Parathyroid adenoma (tissue), 2 donors: ENCODE measurements at regions not wholly inside any gene's neighbourhood (a gene's known extent, or its start where the extent isn't known, plus 50 kb on each side); places are given as distances from the start of the nearest gene placed in this dataset.
A peak's percentile ranks its signal among the peaks of the same experiment; 100 is the strongest.

Experiments
- H2AFZ ChIP-seq: fragments of 300-600 bp; sonication (generic); one replicate; pipeline ENCODE4 v1.7.0; 2017; ENCODE audit warnings: antibody characterized with exemption, mild to moderate bottlenecking
- H3K27ac ChIP-seq: fragments of 300-600 bp; sonication (generic); one replicate; pipeline ENCODE4 v1.7.0; 2017
- H3K27me3 ChIP-seq: fragments of 300-600 bp; sonication (generic); one replicate; pipeline ENCODE4 v1.7.0; 2017; ENCODE audit warnings: low read length; ENCODE audit not compliant: control insufficient read depth, insufficient read depth
- H3K36me3 ChIP-seq: fragments of 300-600 bp; sonication (generic); one replicate; pipeline ENCODE4 v1.7.0; 2017; ENCODE audit warnings: low read length; ENCODE audit not compliant: control insufficient read depth, insufficient read depth
- H3K4me1 ChIP-seq: fragments of 300-600 bp; sonication (generic); one replicate; pipeline ENCODE4 v1.7.0; 2017; ENCODE audit warnings: control low read depth
- H3K4me2 ChIP-seq: fragments of 300-600 bp; sonication (generic); one replicate; pipeline ENCODE4 v1.7.0; 2017; ENCODE audit warnings: low read length
- H3K4me3 ChIP-seq: fragments of 300-600 bp; sonication (generic); one replicate; pipeline ENCODE4 v1.7.0; 2017; ENCODE audit warnings: low read depth, low read length
- H3K79me2 ChIP-seq: fragments of 300-600 bp; sonication (generic); one replicate; pipeline ENCODE4 v1.7.0; 2017; ENCODE audit warnings: control low read depth
- H3K9ac ChIP-seq: fragments of 300-600 bp; sonication (generic); one replicate; pipeline ENCODE4 v1.7.0; 2017; ENCODE audit warnings: mild to moderate bottlenecking
- H3K9me3 ChIP-seq: fragments of 300-600 bp; sonication (generic); one replicate; pipeline ENCODE4 v1.7.0; 2017; ENCODE audit warnings: low read length; ENCODE audit not compliant: control insufficient read depth
- TF ChIP-seq, protein P1 (sequence below): fragments of 300-600 bp; sonication (generic); IDR thresholded peaks from one replicate; pipeline ENCODE4 v1.7.0; 2017; ENCODE audit warnings: antibody characterized with exemption, mild to moderate bottlenecking
- donor health status: primary hyperparathyroidism.

DNA sequence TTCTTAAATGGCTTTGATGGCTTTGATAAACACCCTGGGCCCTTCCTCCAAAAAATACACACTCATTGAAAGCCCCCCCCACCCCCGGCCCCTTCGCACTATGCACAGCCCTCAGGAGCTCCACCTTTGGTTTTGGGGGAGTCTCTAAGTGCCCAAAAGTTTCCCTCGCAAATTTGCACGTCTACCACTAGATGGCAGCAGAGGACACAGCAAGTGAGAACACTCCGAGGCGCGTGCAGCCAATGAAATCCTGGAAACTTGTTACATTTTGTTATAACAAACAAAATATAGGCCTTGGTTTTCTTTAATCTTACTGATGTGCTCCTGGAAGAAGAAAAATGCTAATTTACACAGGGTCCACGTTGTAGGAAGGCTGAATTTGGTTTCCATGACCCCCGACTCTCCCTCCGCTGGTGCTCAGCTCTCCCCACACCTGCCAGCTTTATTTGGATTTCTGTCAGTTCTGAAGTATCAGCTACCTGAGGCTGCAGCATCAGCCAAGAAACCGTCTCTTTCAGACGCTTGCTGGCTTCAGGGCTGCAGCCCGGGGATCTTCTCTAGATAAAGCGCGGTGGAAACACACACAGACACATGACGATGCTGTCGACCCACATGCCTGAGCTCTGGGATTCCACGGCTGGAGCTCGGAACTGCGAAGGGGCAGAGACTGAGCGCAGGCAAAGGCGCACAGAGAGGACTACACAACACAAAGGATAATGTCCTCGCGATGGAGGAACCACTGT, 148.3 kb upstream of the RPS6KA2 start:
- Histone ChIP-seq H3K36me3 (no peaks in the 10 kb centered on the region), H3K9me3 (no peaks in the 10 kb centered on the region), H2AFZ (no peak overlapping the region), H3K4me1 (no peaks in the 10 kb centered on the region), H3K27me3 (no peaks in the 10 kb centered on the region), H3K4me3 (no peak overlapping the region), H3K4me2 (no peak overlapping the region), H3K9ac (no peak overlapping the region), H3K27ac (no peak overlapping the region), H3K79me2 (no peaks in the 10 kb centered on the region)
- TF ChIP-seq, protein P1, sequence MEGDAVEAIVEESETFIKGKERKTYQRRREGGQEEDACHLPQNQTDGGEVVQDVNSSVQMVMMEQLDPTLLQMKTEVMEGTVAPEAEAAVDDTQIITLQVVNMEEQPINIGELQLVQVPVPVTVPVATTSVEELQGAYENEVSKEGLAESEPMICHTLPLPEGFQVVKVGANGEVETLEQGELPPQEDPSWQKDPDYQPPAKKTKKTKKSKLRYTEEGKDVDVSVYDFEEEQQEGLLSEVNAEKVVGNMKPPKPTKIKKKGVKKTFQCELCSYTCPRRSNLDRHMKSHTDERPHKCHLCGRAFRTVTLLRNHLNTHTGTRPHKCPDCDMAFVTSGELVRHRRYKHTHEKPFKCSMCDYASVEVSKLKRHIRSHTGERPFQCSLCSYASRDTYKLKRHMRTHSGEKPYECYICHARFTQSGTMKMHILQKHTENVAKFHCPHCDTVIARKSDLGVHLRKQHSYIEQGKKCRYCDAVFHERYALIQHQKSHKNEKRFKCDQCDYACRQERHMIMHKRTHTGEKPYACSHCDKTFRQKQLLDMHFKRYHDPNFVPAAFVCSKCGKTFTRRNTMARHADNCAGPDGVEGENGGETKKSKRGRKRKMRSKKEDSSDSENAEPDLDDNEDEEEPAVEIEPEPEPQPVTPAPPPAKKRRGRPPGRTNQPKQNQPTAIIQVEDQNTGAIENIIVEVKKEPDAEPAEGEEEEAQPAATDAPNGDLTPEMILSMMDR, result peak; percentile 86

DNA sequence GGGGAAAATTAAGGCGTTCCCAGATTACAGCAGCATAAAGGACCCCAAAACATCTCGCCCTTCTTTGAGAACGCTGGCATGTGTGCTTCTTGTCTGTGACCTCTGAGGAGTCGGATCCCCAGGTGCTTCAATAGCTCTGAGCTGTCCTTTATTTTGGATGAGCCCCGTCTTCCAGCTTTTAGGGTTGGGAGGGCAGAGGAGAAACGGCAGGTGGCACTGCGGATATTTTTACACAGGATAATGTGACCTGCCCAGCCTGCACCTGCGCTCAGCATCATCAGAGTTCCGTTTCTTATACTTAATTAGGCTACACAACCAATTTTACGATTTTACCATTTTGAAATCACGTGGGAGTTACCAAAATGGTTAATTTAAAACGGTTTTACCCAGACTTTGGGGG, 147.7 kb upstream of the RPS6KA2 start:
- Histone ChIP-seq H3K27ac (no peak overlapping the region), H3K9ac (no peak overlapping the region), H3K79me2 (no peaks in the 10 kb centered on the region), H3K4me2 (no peak overlapping the region), H3K4me1 (no peaks in the 10 kb centered on the region), H3K36me3 (no peaks in the 10 kb centered on the region), H2AFZ (no peak overlapping the region), H3K4me3 (no peak overlapping the region), H3K27me3 (no peaks in the 10 kb centered on the region), H3K9me3 (no peaks in the 10 kb centered on the region)
- TF ChIP-seq, protein P1, result no peak

DNA sequence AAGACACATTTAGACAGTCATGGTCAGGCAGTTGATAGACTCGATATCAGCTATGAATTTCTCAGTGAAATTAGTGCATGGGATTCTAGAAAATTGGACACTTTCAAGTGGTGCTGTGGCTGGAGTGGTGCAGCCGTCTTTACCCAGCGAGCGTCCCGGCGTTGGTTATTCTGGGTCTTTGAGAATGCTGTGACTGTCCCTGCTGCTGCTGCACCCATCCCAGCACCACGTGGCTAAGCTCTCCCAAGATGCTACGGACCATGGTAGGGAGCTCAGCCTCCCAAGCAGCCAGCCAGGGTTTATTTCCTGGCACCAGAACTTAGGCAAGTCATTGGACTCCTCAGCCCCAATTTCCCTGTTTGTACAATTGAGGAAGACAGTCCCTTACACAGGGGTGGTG, 147.2 kb upstream of the RPS6KA2 start:
- Histone ChIP-seq H3K27ac (no peak overlapping the region), H3K9ac (no peak overlapping the region), H3K79me2 (no peaks in the 10 kb centered on the region), H3K9me3 (no peaks in the 10 kb centered on the region), H3K4me1 (no peaks in the 10 kb centered on the region), H2AFZ (no peak overlapping the region), H3K27me3 (no peaks in the 10 kb centered on the region), H3K36me3 (no peaks in the 10 kb centered on the region), H3K4me2 (no peak overlapping the region), H3K4me3 (no peak overlapping the region)
- TF ChIP-seq, protein P1, result no peak

DNA sequence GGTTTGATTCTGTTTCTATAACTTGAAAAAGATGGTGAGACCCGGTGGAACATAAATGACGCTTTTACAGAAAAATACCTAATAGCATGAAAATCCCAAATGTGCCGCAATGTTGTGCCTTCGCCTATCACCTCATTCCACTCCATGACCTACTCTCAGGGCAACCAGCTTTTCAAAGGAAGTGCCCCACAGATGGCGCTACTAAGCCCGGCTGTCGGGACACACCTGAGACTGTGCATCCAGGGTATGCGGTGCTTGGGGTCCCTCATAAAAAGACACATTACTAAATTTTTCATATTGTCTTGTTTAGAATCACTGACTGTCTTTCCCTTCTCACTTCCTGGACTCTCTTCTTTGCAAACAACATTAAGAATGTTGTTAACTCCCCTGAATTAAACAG, 145.5 kb upstream of the RPS6KA2 start:
- TF ChIP-seq, protein P1, result no peak
- H3K27me3 ChIP-seq, result no peaks in the 10 kb centered on the region
- no peak overlapping the region for H3K27ac ChIP-seq
- H3K4me1 ChIP-seq, result no peaks in the 10 kb centered on the region
- H3K4me2 ChIP-seq, result no peak overlapping the region
- H3K9me3 ChIP-seq, result no peaks in the 10 kb centered on the region
- H3K36me3 ChIP-seq, result no peaks in the 10 kb centered on the region
- H3K9ac ChIP-seq, result no peak overlapping the region
- no peak overlapping the region for H3K4me3 ChIP-seq
- H3K79me2 ChIP-seq, result no peaks in the 10 kb centered on the region
- H2AFZ ChIP-seq, result no peak overlapping the region

DNA sequence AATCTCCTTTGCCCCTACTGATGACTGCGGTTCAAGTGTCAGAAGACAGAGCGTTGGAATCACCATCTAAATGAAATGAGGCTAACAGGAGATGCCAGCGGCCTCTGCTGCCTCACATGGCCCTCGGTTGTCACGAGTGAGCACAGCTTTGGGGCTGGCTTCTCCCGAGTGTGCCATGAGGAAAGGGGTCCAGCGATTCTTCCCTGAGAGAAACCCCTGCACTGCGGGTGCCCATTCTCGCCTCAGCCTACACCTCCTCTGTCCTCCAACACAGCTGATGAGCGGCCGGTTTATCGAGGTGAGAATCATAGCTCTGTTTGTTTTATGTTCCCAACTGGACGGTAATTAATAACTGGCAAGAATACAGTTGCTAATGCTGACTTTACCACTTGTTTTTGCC, 144.7 kb upstream of the RPS6KA2 start:
- no peak overlapping the region for H3K27ac ChIP-seq
- H3K9ac ChIP-seq, result no peak overlapping the region
- no peaks in the 10 kb centered on the region for H3K36me3 ChIP-seq
- no peaks in the 10 kb centered on the region for H3K9me3 ChIP-seq
- H3K79me2 ChIP-seq, result no peaks in the 10 kb centered on the region
- no peak overlapping the region for H3K4me3 ChIP-seq
- TF ChIP-seq, protein P1, result no peak
- H3K4me1 ChIP-seq, result no peaks in the 10 kb centered on the region
- H2AFZ ChIP-seq, result no peak overlapping the region
- H3K27me3 ChIP-seq, result no peaks in the 10 kb centered on the region
- H3K4me2 ChIP-seq, result no peak overlapping the region
